Fibroblast of the aortic adventitia (primary cell): ENCODE measurements at regions not wholly inside any gene's neighbourhood (a gene's known extent, or its start where the extent isn't known, plus 50 kb on each side); places are given as distances from the start of the nearest gene placed in this dataset.

Experiments
- DNase-seq: peaks from one replicate; pipeline ENCODE4 v3.0.0-alpha.2; 2010; ENCODE audit warnings: low read depth
- H3K4me3 ChIP-seq: 2 replicates; pipeline ENCODE4 v1.5.1; 2011; ENCODE audit warnings: low read depth, mild to moderate bottlenecking, control low read depth, low read length, moderate library complexity
- CTCF ChIP-seq: IDR thresholded peaks from 2 replicates; pipeline ENCODE4 v1.5.1; 2011; ENCODE audit warnings: mild to moderate bottlenecking, low read length, control low read depth, inconsistent platforms; ENCODE audit not compliant: insufficient read depth

GRCh38 chr1:103333141-103333540 is 192.4 kb upstream of the RNPC3 start:
- no peak for DNase-seq
- H3K4me3 ChIP-seq = no peak overlapping the region
- no peak for TF ChIP-seq CTCF

- no peak for TF ChIP-seq CTCF
- no peak for DNase-seq
- H3K4me3 ChIP-seq = no peak overlapping the region
Observed at GRCh38 chr1:103327054-103327719, 198.3 kb upstream of the RNPC3 start.

- DNase-seq = no peak
- H3K4me3 ChIP-seq = no peak overlapping the region
- no peak for TF ChIP-seq CTCF
Observed at GRCh38 chr1:103326595-103326994, 198.9 kb upstream of the RNPC3 start.

GRCh38 chr1:103309786-103310185 is 201.5 kb upstream of the COL11A1 start:
- TF ChIP-seq CTCF = no peak
- DNase-seq = no peak
- H3K4me3 ChIP-seq = no peak overlapping the region

GRCh38 chr1:103307751-103308150 is 199.4 kb upstream of the COL11A1 start:
- no peak for DNase-seq
- no peak for TF ChIP-seq CTCF

GRCh38 chr1:103283841-103284669 is 175.7 kb upstream of the COL11A1 start:
- no peak for DNase-seq
- no peak for TF ChIP-seq CTCF
- H3K4me3 ChIP-seq = no peak overlapping the region

More at GRCh38 chr1:103307751-103308150, 199.4 kb upstream of the COL11A1 start:
- no peak overlapping the region for H3K4me3 ChIP-seq
